SH-SY5Y (cell line): ENCODE measurements at regions not wholly inside any gene's neighbourhood (a gene's known extent, or its start where the extent isn't known, plus 50 kb on each side); places are given as distances from the start of the nearest gene placed in this dataset.

Source experiments
- GATA2 ChIP-seq: IDR thresholded peaks from 2 replicates; pipeline ENCODE4 v1.6.1; 2011; ENCODE audit warnings: mild to moderate bottlenecking, low read depth, low read length
- GATA3 ChIP-seq: IDR thresholded peaks from 2 replicates; pipeline ENCODE4 v1.6.1; 2011; ENCODE audit warnings: low read depth, mild to moderate bottlenecking, low read length, moderate library complexity

- TF ChIP-seq GATA3 = no peak
- no peak for TF ChIP-seq GATA2
Observed at GRCh38 chr7:36795451-36796021, 71.2 kb upstream of the AOAH start.
